ENCODE measurements at regions not wholly inside any gene's neighbourhood (a gene's known extent, or its start where the extent isn't known, plus 50 kb on each side); places are given as distances from the start of the nearest gene placed in this dataset.

DNA sequence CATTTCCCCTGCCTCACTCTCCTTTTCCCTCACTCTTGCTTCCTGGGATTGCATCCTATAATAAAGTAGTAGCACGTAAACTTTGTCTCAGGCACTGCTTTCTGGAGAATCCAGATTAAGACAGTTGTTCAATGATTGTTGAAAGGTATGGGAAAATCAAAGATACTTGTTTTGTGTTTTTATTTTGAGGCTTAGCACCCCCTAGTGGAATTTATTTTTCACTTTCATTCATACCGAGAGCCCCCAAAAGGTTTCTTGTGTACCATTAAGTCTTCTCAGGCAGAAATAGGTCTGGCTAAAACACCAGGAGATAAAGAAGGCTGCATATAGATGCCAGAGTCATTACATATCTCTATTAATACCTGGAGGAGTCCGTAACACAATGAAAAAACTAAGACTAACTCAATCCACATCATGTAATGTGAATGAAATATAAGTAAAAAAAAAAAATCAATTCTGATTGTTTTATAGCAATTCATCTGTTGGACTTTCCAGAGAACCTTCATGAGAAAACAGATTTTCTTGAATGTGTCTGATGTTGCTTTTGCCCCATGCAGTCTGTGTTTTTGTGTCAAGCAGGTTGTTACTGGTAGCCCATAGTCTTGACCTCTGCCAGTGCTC is 103.5 kb downstream of the RPE65 start:
- ChIA-PET POLR2A (no interaction called here), CTCF (no interaction called here)
- no peak overlapping the region for H3K4me3 Mint-ChIP-seq
- no peaks in the 10 kb centered on the region for H3K4me1 Mint-ChIP-seq
- H3K36me3 Mint-ChIP-seq: no peaks in the 10 kb centered on the region
- no peak for DNase-seq
- Histone ChIP-seq H3K27me3 (ENCODE audit: insufficient read depth, low read length, poor library complexity, severe bottlenecking) (no peaks in the 10 kb centered on the region), H3K36me3 (ENCODE audit: insufficient read depth, low read length) (no peaks in the 10 kb centered on the region), H3K4me3 (ENCODE audit: low read length) (no peak overlapping the region), H3K4me1 (ENCODE audit: insufficient read depth, low read length) (no peaks in the 10 kb centered on the region), H3K9me3 (ENCODE audit: low read length) (no peaks in the 10 kb centered on the region), H3K27ac (ENCODE audit: low read depth, low read length) (no peak overlapping the region)
- peaks cover 0 to 8% (median 5%) of the 10 kb centered on the region in 5 donors for H3K9me3 Mint-ChIP-seq
- H3K27me3 Mint-ChIP-seq: peaks cover 0 to 2% of the 10 kb centered on the region in 2 donors
- no peak overlapping the region for H3K27ac Mint-ChIP-seq

DNA sequence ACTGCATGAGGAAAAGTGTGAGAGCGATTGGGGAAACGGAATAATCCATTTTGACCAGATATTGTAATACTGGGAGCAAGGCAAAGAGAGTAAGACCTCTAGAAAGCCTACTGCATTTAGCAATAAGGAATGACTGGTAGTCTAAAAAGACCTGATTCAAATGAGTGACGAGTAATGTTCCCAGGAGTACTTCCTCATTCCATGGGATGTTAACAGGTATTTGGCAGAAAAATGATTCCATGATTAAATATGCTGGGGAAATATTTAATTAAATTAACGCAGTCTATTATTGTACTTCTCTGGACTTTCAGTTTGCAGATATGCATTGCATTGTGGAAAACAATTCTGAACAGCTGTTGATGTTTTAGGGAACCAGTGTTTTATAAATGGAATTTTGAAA is 105.5 kb downstream of the RPE65 start:
- no peaks in the 10 kb centered on the region for H3K36me3 Mint-ChIP-seq
- Histone ChIP-seq H3K27me3 (ENCODE audit: insufficient read depth, low read length, poor library complexity, severe bottlenecking) (no peaks in the 10 kb centered on the region), H3K4me1 (ENCODE audit: insufficient read depth, low read length) (no peaks in the 10 kb centered on the region), H3K9me3 (ENCODE audit: low read length) (no peaks in the 10 kb centered on the region), H3K36me3 (ENCODE audit: insufficient read depth, low read length) (no peaks in the 10 kb centered on the region), H3K4me3 (ENCODE audit: low read length) (no peak overlapping the region), H3K27ac (ENCODE audit: low read depth, low read length) (no peak overlapping the region)
- DNase-seq: no peak
- ChIA-PET POLR2A (no interaction called here), CTCF (no interaction called here)
- H3K4me1 Mint-ChIP-seq: no peaks in the 10 kb centered on the region
- H3K4me3 Mint-ChIP-seq: no peak overlapping the region
- no peak overlapping the region for H3K27ac Mint-ChIP-seq
- H3K9me3 Mint-ChIP-seq: peaks cover 0 to 13% (median 7%) of the 10 kb centered on the region in 5 donors
- peaks cover 0 to 1% of the 10 kb centered on the region in 2 donors for H3K27me3 Mint-ChIP-seq

DNA sequence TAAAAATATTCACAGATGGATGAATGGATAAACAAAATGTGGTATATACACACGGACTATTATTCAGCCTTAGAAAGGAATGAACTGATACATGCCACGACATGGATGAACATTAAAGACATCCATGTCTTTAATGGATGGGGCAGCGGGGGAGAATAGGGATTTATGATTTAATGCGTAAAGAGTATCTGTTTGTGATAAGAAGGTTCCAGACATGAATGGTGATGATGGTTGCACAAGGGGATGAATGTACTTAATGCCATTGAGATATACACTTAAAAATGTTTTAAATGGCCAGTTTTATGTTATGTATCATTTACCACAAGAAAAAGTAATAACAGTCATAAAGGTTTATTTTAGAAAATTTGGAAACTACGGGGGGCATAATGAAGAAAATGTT is 108.6 kb upstream of the WLS start:
- no peaks in the 10 kb centered on the region for H3K36me3 Mint-ChIP-seq
- no peak overlapping the region for H3K27ac ChIP-seq (ENCODE audit: low read depth, low read length)
- H3K27me3 Mint-ChIP-seq: peaks cover 0 to 1% of the 10 kb centered on the region in 2 donors
- no peak for DNase-seq
- ChIA-PET POLR2A (no interaction called here), CTCF (no interaction called here)
- H3K9me3 ChIP-seq (ENCODE audit: low read length): no peaks in the 10 kb centered on the region
- no peaks in the 10 kb centered on the region for H3K4me1 Mint-ChIP-seq
- peaks cover 0 to 11% (median 4%) of the 10 kb centered on the region in 5 donors for H3K9me3 Mint-ChIP-seq
- no peaks in the 10 kb centered on the region for H3K36me3 ChIP-seq (ENCODE audit: insufficient read depth, low read length)
- H3K4me1 ChIP-seq (ENCODE audit: insufficient read depth, low read length): no peaks in the 10 kb centered on the region
- no peak overlapping the region for H3K4me3 Mint-ChIP-seq
- no peak overlapping the region for H3K27ac Mint-ChIP-seq
- H3K27me3 ChIP-seq (ENCODE audit: insufficient read depth, low read length, poor library complexity, severe bottlenecking): no peaks in the 10 kb centered on the region
- H3K4me3 ChIP-seq (ENCODE audit: low read length): no peak overlapping the region

DNA sequence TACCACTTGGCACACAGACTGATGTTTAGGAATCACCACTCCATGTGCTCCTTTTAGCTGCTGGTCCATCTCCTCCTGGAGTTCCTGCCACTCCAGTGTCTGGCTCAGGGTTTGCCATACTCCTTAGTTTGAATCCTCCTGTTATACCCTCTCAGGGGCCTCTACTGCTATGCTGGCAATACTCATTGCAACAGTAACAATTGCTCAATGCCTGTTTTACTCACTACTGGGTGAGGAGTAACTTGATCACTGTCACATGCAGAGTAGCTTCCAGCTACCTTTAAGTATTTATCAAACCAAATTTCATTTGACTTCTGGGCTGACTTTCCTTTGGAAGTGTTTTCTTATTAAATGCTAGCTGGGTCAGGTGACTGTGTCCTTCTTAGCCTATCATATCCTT is 107.2 kb upstream of the WLS start:
- H3K9me3 Mint-ChIP-seq: peaks cover 0 to 14% (median 6%) of the 10 kb centered on the region in 5 donors
- peak overlapping the region in 1 of 8 donors; percentile 34 for H3K27ac Mint-ChIP-seq
- H3K36me3 ChIP-seq (ENCODE audit: insufficient read depth, low read length): no peaks in the 10 kb centered on the region
- H3K4me3 ChIP-seq (ENCODE audit: low read length): no peak overlapping the region
- no peak overlapping the region for H3K27ac ChIP-seq (ENCODE audit: low read depth, low read length)
- H3K4me1 Mint-ChIP-seq: no peaks in the 10 kb centered on the region
- H3K27me3 ChIP-seq (ENCODE audit: insufficient read depth, low read length, poor library complexity, severe bottlenecking): no peaks in the 10 kb centered on the region
- H3K9me3 ChIP-seq (ENCODE audit: low read length): no peaks in the 10 kb centered on the region
- no peak for DNase-seq
- POLR2A ChIA-PET: interaction anchor here (0.7 kb wide), 1 partner anchor 1187 kb away, joined by 5 read pairs; no protein-coding TSS in a partner anchor
- no peaks in the 10 kb centered on the region for H3K36me3 Mint-ChIP-seq
- no peak overlapping the region for H3K4me3 Mint-ChIP-seq
- CTCF ChIA-PET: no interaction called here
- no peaks in the 10 kb centered on the region for H3K4me1 ChIP-seq (ENCODE audit: insufficient read depth, low read length)
- peaks cover 0 to 1% of the 10 kb centered on the region in 2 donors for H3K27me3 Mint-ChIP-seq

DNA sequence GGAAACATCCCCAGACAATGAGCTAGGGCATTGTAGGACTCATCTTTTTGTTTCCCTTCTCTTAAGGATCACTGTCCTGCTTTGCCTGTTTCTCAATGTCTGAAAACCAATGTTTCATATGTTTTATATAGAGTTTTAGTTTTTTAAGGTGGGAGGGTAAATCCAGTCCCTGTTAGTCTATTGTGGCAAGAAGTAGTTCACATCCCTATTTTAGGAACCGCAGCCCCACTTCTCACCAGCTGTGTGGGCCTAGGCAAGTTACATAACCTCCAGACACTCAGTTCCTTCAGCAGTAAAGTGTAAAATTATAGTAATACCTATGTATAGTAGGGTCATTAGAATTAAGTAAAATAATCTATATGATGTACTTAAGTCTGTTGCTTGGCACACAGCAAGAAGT is 105.8 kb upstream of the WLS start:
- Mint-ChIP-seq H3K27me3 (peaks cover 0 to 1% of the 10 kb centered on the region in 2 donors), H3K9me3 (peaks cover 0 to 14% (median 6%) of the 10 kb centered on the region in 5 donors), H3K36me3 (no peaks in the 10 kb centered on the region), H3K27ac (no peak overlapping the region), H3K4me3 (no peak overlapping the region), H3K4me1 (no peaks in the 10 kb centered on the region)
- H3K4me3 ChIP-seq (ENCODE audit: low read length): no peak overlapping the region
- H3K4me1 ChIP-seq (ENCODE audit: insufficient read depth, low read length): no peaks in the 10 kb centered on the region
- CTCF ChIA-PET: no interaction called here
- H3K27me3 ChIP-seq (ENCODE audit: insufficient read depth, low read length, poor library complexity, severe bottlenecking): no peaks in the 10 kb centered on the region
- H3K36me3 ChIP-seq (ENCODE audit: insufficient read depth, low read length): no peaks in the 10 kb centered on the region
- no peak overlapping the region for H3K27ac ChIP-seq (ENCODE audit: low read depth, low read length)
- no peaks in the 10 kb centered on the region for H3K9me3 ChIP-seq (ENCODE audit: low read length)
- DNase-seq: no peak
- POLR2A ChIA-PET: no interaction called here

DNA sequence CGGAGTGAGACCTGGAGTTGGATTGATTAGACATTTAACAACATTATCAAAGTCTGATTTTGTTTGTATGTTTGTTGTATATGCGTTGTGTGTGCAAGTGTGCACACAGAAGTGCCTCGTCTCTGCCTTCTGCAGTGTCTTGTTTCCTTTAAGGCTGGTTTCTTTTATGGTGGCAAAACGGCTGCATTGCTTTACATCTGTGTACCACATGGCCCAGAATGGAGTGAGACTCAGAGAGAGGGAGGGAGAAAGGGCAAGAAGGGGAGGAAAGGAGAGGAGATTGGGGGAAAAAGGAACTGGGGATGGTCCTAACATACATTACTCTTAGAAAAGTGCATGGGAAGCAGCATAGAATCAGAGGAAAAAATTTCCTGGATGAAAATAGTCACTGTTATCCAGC is 99.7 kb upstream of the WLS start:
- Histone ChIP-seq H3K9me3 (ENCODE audit: low read length) (no peaks in the 10 kb centered on the region), H3K27ac (ENCODE audit: low read depth, low read length) (no peak overlapping the region), H3K4me1 (ENCODE audit: insufficient read depth, low read length) (no peaks in the 10 kb centered on the region), H3K27me3 (ENCODE audit: insufficient read depth, low read length, poor library complexity, severe bottlenecking) (no peaks in the 10 kb centered on the region), H3K36me3 (ENCODE audit: insufficient read depth, low read length) (no peaks in the 10 kb centered on the region), H3K4me3 (ENCODE audit: low read length) (no peak overlapping the region)
- H3K36me3 Mint-ChIP-seq: no peaks in the 10 kb centered on the region
- POLR2A ChIA-PET: no interaction called here
- H3K4me3 Mint-ChIP-seq: no peak overlapping the region
- H3K9me3 Mint-ChIP-seq: peaks cover 0 to 8% (median 4%) of the 10 kb centered on the region in 5 donors
- H3K27ac Mint-ChIP-seq: no peak overlapping the region
- no peaks in the 10 kb centered on the region for H3K4me1 Mint-ChIP-seq
- H3K27me3 Mint-ChIP-seq: no peaks in the 10 kb centered on the region
- CTCF ChIA-PET: no interaction called here
- no peak for DNase-seq

DNA sequence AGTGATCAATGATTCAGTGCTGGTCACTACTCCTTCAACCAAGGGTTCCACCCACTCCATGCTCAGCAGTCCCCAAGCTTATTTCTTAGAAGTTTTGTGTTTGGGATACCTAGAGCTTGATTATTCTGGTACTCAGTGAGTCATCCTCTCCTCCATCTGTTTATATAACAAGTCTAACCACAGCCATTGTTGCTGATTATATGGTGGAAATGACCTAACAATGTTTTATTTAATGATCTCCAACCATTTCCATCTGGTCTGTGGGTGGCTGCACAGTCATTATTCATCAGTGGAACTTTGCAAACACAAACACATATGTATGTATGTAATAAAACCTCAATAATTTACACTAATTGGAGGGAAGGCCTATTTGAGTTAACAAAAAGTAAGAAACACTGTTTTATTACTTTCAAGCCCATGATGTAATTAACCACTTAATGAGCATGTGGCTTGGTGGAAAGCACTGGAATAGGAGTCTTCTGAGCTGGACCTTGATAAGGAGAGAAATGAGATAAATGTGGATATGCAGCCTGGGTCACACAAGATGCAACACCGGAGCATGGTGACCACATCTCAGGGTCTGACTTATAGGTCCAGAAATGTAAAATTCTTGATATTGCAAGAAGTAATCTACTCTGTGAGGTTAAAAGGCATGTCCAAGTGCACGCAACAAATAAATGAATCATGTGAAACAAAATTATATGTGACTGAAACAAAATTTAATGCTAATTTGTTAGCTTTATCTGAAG is 99.0 kb upstream of the WLS start:
- H3K36me3 Mint-ChIP-seq: no peaks in the 10 kb centered on the region
- H3K9me3 Mint-ChIP-seq: peaks cover 0 to 8% (median 2%) of the 10 kb centered on the region in 5 donors
- Histone ChIP-seq H3K4me1 (ENCODE audit: insufficient read depth, low read length) (no peaks in the 10 kb centered on the region), H3K27ac (ENCODE audit: low read depth, low read length) (no peak overlapping the region), H3K36me3 (ENCODE audit: insufficient read depth, low read length) (no peaks in the 10 kb centered on the region), H3K9me3 (ENCODE audit: low read length) (no peaks in the 10 kb centered on the region), H3K4me3 (ENCODE audit: low read length) (no peak overlapping the region), H3K27me3 (ENCODE audit: insufficient read depth, low read length, poor library complexity, severe bottlenecking) (no peaks in the 10 kb centered on the region)
- CTCF ChIA-PET: no interaction called here
- H3K27me3 Mint-ChIP-seq: no peaks in the 10 kb centered on the region
- no peak overlapping the region for H3K27ac Mint-ChIP-seq
- POLR2A ChIA-PET: no interaction called here
- no peaks in the 10 kb centered on the region for H3K4me1 Mint-ChIP-seq
- no peak overlapping the region for H3K4me3 Mint-ChIP-seq
- no peak for DNase-seq

DNA sequence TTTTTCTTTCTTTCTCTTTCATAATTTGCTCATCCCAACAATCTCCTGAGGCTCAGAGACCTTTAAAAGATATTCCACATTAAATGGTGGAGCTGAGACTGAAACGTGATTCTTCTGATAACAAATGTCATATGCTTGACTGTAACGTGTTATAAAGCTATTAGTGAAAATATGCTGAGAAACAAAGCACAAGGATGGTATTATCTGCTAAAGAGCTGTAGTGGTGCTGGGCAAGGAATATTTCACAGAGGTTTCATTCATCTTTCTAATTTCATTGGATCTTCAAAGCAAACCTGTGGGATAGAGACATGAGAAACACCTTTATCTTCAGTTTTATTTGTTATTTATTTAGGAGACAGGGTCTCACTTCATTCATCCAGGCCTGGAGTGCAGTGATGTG is 98.1 kb upstream of the WLS start:
- no peaks in the 10 kb centered on the region for H3K36me3 ChIP-seq (ENCODE audit: insufficient read depth, low read length)
- Mint-ChIP-seq H3K36me3 (no peaks in the 10 kb centered on the region), H3K27ac (no peak overlapping the region), H3K27me3 (no peaks in the 10 kb centered on the region), H3K4me3 (no peak overlapping the region), H3K4me1 (no peaks in the 10 kb centered on the region), H3K9me3 (peaks cover 0 to 10% (median 2%) of the 10 kb centered on the region in 5 donors)
- CTCF ChIA-PET: no interaction called here
- H3K4me3 ChIP-seq (ENCODE audit: low read length): no peak overlapping the region
- POLR2A ChIA-PET: no interaction called here
- DNase-seq: no peak
- no peaks in the 10 kb centered on the region for H3K27me3 ChIP-seq (ENCODE audit: insufficient read depth, low read length, poor library complexity, severe bottlenecking)
- H3K4me1 ChIP-seq (ENCODE audit: insufficient read depth, low read length): no peaks in the 10 kb centered on the region
- H3K27ac ChIP-seq (ENCODE audit: low read depth, low read length): no peak overlapping the region
- H3K9me3 ChIP-seq (ENCODE audit: low read length): no peaks in the 10 kb centered on the region
